ENCODE measurements at regions not wholly inside any gene's neighbourhood (a gene's known extent, or its start where the extent isn't known, plus 50 kb on each side); places are given as distances from the start of the nearest gene placed in this dataset.
A peak's percentile ranks its signal among the peaks of the same experiment; 100 is the strongest.

GRCh38 chr4:149121023-149121404, 678.8 kb upstream of the NR3C2 start:
- DNase-seq (ENCODE audit: low read depth in 2 of 2), result no peak

DNA sequence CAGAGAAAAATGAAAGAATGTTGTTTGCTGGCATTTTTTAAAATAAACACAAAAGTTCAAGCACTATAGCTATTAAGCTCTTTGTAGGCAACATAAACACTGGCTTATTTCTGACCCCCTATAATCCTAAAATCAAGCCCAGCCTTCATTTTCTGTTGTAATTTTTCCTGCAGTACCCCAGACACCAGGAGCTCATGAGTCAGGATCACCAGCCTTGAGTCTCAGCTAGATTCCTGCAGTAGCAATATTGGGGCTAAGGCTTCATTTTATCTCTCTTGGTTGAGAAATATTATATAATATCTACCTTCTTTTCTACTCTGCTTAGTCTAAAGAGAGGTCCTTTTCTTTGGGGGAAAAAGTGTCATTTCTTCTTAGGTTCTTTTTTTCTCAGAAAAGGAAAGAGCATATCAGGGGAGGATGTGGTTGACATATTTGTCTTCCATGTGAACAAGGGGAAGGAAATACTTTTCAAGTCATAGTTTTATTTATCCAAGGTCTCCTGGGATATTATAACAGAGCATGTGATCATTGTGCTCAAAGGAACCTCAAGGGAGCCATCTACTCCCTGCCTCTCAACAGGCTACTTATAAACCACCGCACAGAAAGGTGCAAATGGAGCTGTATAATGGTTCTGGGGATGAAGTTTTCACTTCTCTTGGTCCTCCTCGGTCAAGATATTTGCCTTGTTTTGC, 678.3 kb upstream of the NR3C2 start:
- no peak for DNase-seq (ENCODE audit: low read depth in 2 of 2)

GRCh38 chr4:149116806-149117205, 674.6 kb upstream of the NR3C2 start:
- no peak for DNase-seq (ENCODE audit: low read depth in 2 of 2)

DNA sequence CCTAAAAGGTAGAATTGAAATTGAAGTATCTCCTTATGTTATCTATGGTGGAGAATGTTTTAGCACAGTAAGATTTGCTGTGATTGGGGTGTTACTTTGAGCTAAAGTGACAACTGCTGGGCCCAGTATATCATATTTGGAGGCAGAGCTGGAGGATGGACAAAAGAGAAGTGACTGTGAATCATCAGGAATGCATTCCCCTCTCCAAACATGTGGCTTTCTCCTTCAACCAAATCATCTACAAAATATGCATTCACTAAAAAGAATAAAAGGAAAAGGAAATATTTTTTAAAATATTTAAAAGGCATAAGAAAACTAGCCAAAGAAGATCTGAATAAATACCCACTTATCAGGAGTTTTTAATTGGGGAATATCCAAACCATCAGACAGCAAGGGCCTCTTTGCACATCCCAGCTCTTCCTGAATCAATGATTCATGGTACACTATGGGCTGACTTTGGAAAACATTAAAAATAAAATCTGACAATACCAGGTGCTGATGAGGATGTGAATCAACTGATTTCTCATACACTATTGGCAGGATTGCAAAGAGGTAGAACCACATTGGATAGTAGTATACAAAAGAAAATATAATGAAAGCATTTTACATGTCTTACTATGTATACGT, 671.7 kb upstream of the NR3C2 start:
- peak; percentile 72 to 73 for DNase-seq (ENCODE audit: low read depth in 2 of 2)

- no peak for DNase-seq (ENCODE audit: low read depth in 2 of 2)
Measured at GRCh38 chr4:149112109-149112508, 669.9 kb upstream of the NR3C2 start.

- DNase-seq (ENCODE audit: low read depth in 2 of 2), result no peak
Measured at GRCh38 chr4:149110481-149110880, 668.3 kb upstream of the NR3C2 start.

GRCh38 chr4:149108626-149109025, 666.4 kb upstream of the NR3C2 start:
- DNase-seq (ENCODE audit: low read depth in 2 of 2), result no peak

GRCh38 chr4:149102765-149103164, 660.6 kb upstream of the NR3C2 start:
- DNase-seq (ENCODE audit: low read depth in 2 of 2), result no peak

GRCh38 chr4:149101649-149102048, 659.4 kb upstream of the NR3C2 start:
- DNase-seq (ENCODE audit: low read depth in 2 of 2), result no peak

- no peak for DNase-seq (ENCODE audit: low read depth in 2 of 2)
Measured at GRCh38 chr4:149095811-149096210, 653.6 kb upstream of the NR3C2 start.

DNA sequence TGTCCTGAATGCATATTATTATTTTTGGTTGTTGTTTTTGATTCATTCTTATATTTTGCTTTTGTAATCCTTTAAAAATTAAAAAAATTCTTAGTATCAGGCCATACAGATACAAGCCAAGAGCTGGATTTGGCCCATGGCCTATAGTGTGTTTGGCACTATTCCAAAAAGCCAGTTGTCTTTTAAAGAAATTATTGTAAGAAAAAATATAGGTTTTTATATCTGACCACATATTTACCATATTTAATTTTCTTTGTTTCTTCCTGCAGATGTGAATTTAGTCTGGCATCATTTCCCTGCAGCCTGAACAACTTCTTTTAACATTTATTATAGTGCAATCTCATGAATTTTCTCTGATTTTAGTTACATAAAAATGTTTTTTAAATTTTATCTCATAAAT, 652.8 kb upstream of the NR3C2 start:
- DNase-seq (ENCODE audit: low read depth in 2 of 2), result no peak

GRCh38 chr4:149084144-149084543, 641.9 kb upstream of the NR3C2 start:
- DNase-seq (ENCODE audit: low read depth in 2 of 2), result no peak

DNA sequence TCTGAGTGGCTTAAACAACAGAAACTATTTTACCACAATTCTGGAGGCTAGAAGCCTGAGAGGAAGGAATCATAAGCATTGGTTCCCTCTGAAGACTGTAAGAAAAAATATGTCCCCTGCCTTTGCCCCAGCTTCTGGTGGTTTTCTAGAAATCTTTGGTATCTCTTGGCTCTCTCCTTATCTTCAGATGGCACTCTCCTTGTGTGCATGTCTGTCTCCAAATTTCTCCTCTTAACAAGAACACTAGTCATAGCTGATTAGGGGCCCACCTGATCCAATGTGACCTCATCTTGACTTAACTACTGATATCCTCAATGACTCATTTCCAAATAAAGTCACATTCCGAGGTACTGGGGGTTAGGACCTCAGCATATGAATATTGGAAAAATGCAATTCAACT, 635.0 kb upstream of the NR3C2 start:
- DNase-seq (ENCODE audit: low read depth in 2 of 2), result no peak

DNA sequence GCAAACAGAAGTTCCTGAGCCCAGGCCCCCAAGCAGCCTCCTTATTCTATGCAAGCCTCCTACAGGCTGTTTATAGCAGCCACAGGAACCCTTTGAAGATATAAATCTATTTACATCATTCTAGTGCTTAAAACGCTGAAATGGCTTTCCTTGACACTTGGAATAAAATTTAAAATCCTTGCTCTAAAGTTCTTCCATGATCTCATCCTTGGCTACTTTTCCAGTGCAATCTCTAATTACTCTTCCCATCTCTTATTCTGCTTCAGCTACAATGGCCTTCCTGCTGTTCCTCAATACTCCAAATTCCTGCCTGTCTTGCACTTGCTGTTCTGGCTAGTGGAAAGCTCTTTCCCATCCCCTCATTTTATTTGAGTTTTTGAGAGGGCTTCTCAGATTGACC, 634.2 kb upstream of the NR3C2 start:
- no peak for DNase-seq (ENCODE audit: low read depth in 2 of 2)

DNA sequence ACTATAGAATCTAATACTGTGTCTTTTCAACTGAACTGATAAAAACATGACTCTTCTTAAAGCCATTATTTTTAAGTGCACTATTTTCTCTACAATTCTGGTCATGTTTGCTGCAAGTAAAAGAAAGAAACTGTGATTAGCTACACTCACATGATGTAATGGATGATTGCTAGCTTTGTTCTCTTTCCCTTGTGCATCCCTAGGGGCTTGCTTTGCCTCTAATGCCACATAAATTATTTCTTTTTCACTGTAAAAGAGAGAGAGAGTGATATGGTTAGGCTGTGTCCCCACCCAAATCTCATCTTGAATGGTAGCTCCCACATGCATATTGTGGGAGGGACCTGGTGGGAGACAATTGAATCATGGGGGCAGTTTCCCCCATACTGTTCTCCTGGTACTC, 630.2 kb upstream of the NR3C2 start:
- DNase-seq (ENCODE audit: low read depth in 2 of 2), result no peak

- DNase-seq (ENCODE audit: low read depth in 2 of 2), result no peak
Measured at GRCh38 chr4:149065753-149066152, 623.5 kb upstream of the NR3C2 start.

- no peak for DNase-seq (ENCODE audit: low read depth in 2 of 2)
Measured at GRCh38 chr4:149062997-149063396, 620.8 kb upstream of the NR3C2 start.

- DNase-seq (ENCODE audit: low read depth in 2 of 2), result no peak
Measured at GRCh38 chr4:149057594-149057993, 615.4 kb upstream of the NR3C2 start.

DNA sequence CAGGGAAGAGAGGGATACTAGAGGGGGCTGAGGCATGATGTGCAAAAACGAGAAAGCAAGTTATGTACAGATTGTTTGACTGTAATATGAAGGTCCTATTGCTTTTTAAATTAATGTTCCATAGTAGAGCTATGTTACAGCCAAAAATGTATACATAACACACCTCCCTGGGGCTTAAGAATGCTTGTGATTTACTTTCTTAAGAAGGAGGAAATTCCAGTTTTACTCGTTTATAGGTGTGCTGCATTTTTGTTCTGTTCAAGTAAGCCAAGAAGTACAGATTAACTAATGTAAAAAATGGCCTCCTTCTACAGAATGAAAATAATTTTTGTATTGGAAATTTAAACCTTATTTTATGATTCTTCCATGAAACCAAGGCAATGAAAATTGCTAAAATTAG, 614.4 kb upstream of the NR3C2 start:
- DNase-seq (ENCODE audit: low read depth in 2 of 2), result no peak

- DNase-seq (ENCODE audit: low read depth in 2 of 2), result no peak
Measured at GRCh38 chr4:149055624-149056023, 613.4 kb upstream of the NR3C2 start.

GRCh38 chr4:149050840-149051239, 608.6 kb upstream of the NR3C2 start:
- DNase-seq (ENCODE audit: low read depth in 2 of 2), result no peak

GRCh38 chr4:149048451-149049143, 606.4 kb upstream of the NR3C2 start:
- DNase-seq (ENCODE audit: low read depth in 2 of 2), result no peak

- DNase-seq (ENCODE audit: low read depth in 2 of 2), result no peak
Measured at GRCh38 chr4:149047368-149047767, 605.2 kb upstream of the NR3C2 start.
